GM18508 (cell line): ENCODE measurements at regions not wholly inside any gene's neighbourhood (a gene's known extent, or its start where the extent isn't known, plus 50 kb on each side); places are given as distances from the start of the nearest gene placed in this dataset.
"Not testable (repeated sequence)": the region's sequence is repeated elsewhere in the genome, so short reads cannot be mapped to it uniquely, and the experiment has no call there.

Experiments used
- ATAC-seq: cut with Tn5 transposase; IDR thresholded peaks from one replicate; pipeline ENCODE4 v1.9.1; 2021; ENCODE audit warnings: moderate number of reproducible peaks; ENCODE audit not compliant: insufficient read depth, unreplicated experiment

- ATAC-seq = no peak
Measured at GRCh38 chr4:160709026-160709425, 1454.8 kb downstream of the FSTL5 start.

- no peak for ATAC-seq
Measured at GRCh38 chr4:160709546-160709945, 1454.3 kb downstream of the FSTL5 start.

- ATAC-seq = no peak
Measured at GRCh38 chr4:160716551-160716950, 1447.2 kb downstream of the FSTL5 start.

GRCh38 chr4:160717848-160718247 lies 1446.0 kb downstream of the FSTL5 start:
- no peak for ATAC-seq

- ATAC-seq = no peak
Measured at GRCh38 chr4:160724063-160724462, 1439.7 kb downstream of the FSTL5 start.

GRCh38 chr4:160745126-160745525 lies 1418.7 kb downstream of the FSTL5 start:
- no peak for ATAC-seq

- ATAC-seq = not testable (repeated sequence)
Measured at GRCh38 chr4:160746585-160746984, 1417.2 kb downstream of the FSTL5 start.

GRCh38 chr4:160772668-160773067 lies 1391.1 kb downstream of the FSTL5 start:
- ATAC-seq = no peak

GRCh38 chr4:160795216-160795615 lies 1368.6 kb downstream of the FSTL5 start:
- ATAC-seq = no peak

- ATAC-seq = no peak
Measured at GRCh38 chr4:160808174-160808573, 1355.6 kb downstream of the FSTL5 start.

- no peak for ATAC-seq
Measured at GRCh38 chr4:160809576-160809975, 1354.2 kb downstream of the FSTL5 start.

GRCh38 chr4:160810424-160810823 lies 1353.4 kb downstream of the FSTL5 start:
- ATAC-seq = no peak

- no peak for ATAC-seq
Measured at GRCh38 chr4:160810941-160811340, 1352.9 kb downstream of the FSTL5 start.

GRCh38 chr4:160811956-160812355 lies 1351.8 kb downstream of the FSTL5 start:
- ATAC-seq = no peak

GRCh38 chr4:160814726-160815125 lies 1349.1 kb downstream of the FSTL5 start:
- no peak for ATAC-seq

GRCh38 chr4:160818571-160818970 lies 1345.2 kb downstream of the FSTL5 start:
- no peak for ATAC-seq

- ATAC-seq = no peak
Measured at GRCh38 chr4:160819791-160820190, 1344.0 kb downstream of the FSTL5 start.

GRCh38 chr4:160824481-160824880 lies 1339.3 kb downstream of the FSTL5 start:
- ATAC-seq = no peak

GRCh38 chr4:160825644-160826338 lies 1338.0 kb downstream of the FSTL5 start:
- ATAC-seq = no peak

- ATAC-seq = no peak
Measured at GRCh38 chr4:160826339-160826679, 1337.5 kb downstream of the FSTL5 start.

GRCh38 chr4:160831165-160831922 lies 1332.5 kb downstream of the FSTL5 start:
- ATAC-seq = no peak

- ATAC-seq = no peak
Measured at GRCh38 chr4:160835789-160836188, 1328.0 kb downstream of the FSTL5 start.
